ENCODE measurements at regions not wholly inside any gene's neighbourhood (a gene's known extent, or its start where the extent isn't known, plus 50 kb on each side); places are given as distances from the start of the nearest gene placed in this dataset.

GRCh38 chr5:121688126-121688525, 163.6 kb upstream of the FTMT start:
- TF ChIP-seq CTCF (IDR thresholded peaks at IDR 0.05) (no peak), POLR2A (IDR thresholded peaks at IDR 0.05) (no peak), POLR2AphosphoS5 (IDR thresholded peaks at IDR 0.05) (no peak), EP300 (IDR thresholded peaks at IDR 0.05; ENCODE audit: low read depth) (no peak)

All from transverse colon (tissue), 4 donors.